GM18868 (cell line): ENCODE measurements at regions not wholly inside any gene's neighbourhood (a gene's known extent, or its start where the extent isn't known, plus 50 kb on each side); places are given as distances from the start of the nearest gene placed in this dataset.
"Not testable (repeated sequence)": the region's sequence is repeated elsewhere in the genome, so short reads cannot be mapped to it uniquely, and the experiment has no call there.

Experiments
- ATAC-seq: cut with Tn5 transposase; IDR thresholded peaks from one replicate; pipeline ENCODE4 v1.9.1; 2021; ENCODE audit warnings: mild to moderate bottlenecking, moderate library complexity; ENCODE audit not compliant: unreplicated experiment

DNA sequence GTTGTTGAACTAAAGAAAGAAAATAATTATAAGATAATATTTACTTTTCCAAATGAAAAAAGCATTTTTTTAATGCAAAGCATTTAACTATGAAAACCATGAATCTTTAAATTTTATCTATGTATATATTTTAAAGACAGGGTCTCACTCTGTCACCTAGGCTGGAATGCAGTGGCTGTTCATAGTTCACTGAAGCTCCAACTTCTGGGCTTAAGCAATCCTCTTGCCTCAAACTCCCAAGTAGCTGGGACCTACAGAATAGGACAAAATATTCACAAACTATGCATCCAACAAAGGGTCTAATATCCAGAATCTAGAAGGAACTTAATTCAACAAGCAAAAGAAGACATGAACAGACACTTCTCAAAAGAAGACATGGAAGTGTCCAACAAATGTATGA, 55.9 kb upstream of the ALB start:
- ATAC-seq = no peak

DNA sequence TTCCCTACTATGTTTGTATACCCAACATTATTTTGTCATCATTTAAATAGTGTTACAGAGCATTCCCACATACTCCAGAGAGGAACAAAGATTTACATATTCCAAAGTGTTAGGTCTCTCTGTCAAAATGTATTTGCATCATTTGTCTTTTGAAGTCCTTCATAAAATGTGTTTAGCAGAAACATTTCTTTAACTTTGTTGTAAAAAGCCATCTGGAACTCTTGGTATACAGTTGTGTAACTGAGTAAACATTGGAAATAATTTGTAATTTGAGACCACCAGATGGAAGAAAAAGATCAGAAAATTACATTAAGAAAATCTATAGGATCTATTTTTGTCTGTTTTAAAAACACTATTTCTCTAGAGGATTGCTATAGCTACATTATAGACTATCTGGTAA, 56.6 kb upstream of the ALB start:
- no peak for ATAC-seq

DNA sequence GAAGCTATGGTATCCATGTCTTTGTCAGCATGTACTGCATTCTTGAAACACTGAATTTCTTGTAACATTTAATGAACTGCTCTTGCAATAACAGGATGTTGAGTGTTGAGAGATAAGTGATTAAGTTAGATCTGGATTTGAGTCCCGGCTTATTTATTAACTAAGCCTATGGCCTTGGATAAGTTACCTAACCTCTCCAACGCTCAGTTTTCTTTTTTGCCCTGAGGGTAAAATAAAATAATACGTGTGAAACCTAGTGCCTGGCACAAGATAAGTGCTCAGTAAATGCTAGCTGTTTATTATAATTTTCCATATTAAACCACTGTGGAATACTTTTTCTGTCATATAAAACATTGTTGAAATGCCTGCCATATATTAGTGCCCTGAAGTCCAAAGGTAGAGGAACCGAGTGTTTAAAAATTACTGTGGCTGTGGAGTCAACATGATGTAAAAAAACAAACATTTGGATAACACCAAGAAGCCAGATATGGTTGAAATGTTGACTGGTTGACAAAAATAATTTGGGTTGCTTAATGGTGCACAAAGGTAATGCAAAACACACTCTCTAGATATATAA, 58.6 kb upstream of the ALB start:
- ATAC-seq = no peak

DNA sequence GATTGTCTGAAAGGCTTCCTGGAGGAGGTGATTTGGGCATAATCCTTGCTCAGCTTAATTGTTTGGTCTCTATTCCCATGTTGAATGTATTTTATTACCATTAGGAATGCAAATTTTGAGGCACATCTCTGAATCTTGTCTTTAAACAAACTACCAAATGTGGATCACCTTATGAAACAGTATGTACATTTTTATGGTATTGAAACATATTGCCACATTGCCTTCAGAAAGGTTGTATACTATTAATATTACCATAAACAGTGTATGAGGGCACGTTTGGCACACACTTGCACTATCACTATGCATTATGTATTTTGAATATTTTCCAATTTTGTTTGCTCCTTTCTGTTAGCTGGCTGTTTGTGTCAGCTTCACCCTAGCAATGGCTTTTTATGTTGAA, 60.0 kb upstream of the ALB start:
- ATAC-seq = no peak

DNA sequence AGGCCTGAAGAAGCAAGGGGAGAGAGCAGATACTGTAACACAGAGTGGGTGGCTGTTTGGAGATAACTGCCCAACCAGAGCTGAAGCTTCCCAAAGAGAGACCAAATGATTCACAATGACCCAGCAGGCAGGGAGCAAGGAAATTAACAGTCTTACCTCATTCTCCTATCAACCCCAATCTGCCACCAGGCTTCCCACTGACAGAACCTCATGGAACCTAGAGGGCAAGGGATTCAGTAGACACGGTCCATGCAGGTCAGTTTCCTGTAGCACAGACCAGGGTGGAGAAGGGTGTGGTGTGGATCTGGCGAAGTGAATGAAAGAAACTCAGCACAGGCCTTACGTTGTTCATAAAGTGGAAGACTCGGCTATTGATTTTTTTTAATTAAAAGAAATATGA, 60.7 kb upstream of the ALB start:
- no peak for ATAC-seq

DNA sequence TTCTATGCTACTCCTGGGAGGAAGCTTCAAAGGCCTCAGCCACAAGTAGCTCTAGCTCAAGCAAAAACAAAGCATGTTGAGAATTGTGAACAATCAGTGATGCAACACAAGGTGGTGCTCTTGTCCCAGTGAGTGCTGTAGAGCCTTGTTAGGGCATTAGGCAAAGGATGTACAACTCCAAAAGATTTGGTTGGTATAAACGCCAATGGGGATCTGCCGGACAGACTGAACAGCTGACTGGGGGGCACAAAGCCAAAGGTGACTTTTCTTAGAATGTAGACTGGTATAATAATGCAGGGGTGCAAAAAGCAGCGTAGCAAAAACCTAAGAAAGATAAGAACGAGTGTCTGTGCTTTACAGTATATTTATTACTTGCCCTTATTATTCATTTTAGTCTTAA, 62.6 kb upstream of the ALB start:
- ATAC-seq = peak; percentile 80

DNA sequence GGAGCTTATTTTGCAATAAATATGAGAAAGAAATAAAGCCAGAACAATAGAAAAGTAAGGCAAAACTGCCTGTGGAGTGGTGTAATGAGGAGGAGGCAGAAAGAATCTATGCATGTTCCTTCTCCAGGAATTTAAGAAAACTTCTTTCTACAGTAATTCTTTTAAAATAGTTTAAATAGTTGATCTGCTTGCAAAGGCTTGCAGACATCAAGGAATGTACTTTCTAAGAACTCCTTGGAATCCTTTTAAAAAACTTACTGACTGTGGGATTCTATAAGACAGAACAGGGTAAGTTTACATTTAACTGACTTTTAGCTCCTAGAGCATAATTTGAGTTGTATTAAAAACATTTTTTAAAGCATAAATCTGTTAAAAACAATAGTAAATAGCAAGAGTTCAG, 63.2 kb upstream of the ALB start:
- ATAC-seq = no peak

DNA sequence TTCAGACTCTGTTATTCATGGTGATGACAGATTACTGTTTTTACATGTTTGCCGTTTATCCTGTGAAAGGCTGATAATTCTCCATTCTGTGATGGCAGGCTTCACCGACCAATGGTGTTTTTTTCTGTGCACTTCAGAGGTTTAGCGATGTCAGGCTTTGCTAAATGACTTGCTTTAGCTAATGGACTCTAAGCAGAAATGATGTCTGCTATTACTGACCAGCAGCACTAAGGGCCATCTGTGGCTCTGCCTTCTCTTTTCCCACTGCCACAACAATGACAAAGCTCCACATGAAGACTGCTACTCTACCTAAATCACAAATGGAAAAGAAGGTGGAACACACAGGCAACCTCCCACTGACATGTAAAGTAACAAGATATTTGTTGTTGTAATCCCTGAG, 68.4 kb upstream of the ALB start:
- ATAC-seq = no peak

DNA sequence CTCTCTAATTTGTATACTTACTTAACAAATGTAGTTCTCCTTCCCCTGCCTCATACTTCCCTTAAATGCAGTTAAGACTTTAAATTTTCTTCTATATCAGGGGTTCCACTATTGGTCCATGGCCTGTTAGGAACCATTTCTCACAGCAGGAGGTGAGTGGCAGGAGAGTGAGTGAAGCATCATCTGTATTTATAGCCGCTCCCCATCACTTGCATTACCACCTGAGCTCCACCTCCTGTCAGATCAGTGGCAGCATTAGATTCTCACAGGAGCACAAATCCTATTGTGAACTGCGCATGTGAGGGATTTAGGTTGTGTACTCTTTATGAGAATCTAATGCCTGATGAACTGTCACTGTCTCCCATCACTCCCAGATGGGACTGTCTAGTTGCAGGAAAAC, 72.1 kb upstream of the ALB start:
- ATAC-seq = not testable (repeated sequence)

DNA sequence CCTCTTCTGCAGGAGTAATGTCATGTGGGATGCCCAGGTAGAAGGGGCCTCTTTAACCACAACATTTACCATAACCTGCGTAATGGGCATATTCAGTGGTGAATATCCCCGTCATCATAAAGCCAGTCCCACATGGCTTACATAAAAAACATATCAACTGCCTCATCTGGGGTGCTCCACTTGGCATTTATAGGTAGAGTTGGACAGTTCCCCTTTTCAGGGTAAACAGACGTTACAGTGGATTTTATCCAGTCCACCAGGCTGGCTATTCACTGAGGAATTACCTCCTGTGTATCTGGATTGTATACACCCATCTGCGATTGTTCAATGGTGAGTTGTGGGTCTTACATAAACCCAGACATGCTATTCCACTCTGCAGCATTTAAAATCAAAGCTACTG, 70.7 kb upstream of the ANKRD17 start:
- ATAC-seq = no peak

DNA sequence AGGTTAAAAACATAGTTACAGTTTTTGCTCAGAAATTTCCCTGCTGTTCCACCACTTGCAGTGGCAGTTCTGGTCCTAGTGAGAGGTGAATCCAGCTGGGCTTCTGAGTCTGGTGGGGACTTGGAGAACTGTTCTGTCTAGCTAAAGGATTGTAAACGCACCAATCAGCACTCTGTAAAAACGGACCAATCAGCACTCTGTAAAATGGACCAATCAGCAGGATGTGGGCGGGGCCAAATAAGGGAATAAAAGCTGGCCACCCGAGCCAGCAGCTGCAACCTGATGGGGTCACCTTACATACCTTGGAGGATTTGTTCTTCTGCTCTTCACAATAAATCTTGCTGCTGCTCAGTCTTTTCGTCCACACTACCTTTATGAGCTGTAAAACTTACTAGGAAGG, 67.2 kb upstream of the ANKRD17 start:
- ATAC-seq = not testable (repeated sequence)

DNA sequence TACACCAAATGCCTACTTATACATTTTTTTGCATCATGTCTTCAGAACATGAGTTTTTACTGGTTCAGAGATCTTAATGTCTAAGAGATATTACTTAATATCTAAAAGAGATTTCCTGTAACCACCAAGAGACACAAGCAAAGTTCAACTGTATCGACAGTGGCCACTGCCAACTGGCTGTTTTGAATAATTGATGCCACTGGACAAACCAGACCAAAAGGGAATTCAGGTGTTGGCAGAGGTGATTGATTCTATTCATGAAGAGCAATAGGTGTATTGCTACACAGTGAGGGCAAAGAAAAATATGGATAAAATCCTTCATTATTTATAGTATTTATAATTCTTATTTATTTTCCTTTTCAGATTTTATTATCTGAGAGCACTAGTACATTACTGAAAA, 58.5 kb upstream of the ANKRD17 start:
- ATAC-seq = no peak

DNA sequence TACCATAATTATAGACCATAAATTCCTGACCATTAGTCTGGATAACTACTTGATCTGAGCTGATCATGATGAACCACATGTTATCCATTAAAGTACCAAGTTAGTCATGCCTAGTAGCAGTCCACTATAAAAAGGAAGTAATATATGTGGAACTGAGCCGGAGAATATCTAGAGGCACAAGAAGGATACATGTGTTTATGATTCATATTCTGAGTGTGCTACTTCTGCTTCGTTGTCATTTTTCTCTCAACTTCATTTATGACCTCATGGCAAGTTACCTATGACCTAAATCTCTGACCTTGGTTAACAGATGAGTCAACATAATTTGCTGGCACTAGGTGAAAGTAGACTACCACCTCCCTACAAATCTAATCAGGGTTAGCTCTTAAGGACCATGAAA, 56.5 kb upstream of the ANKRD17 start:
- ATAC-seq = peak; percentile 39

DNA sequence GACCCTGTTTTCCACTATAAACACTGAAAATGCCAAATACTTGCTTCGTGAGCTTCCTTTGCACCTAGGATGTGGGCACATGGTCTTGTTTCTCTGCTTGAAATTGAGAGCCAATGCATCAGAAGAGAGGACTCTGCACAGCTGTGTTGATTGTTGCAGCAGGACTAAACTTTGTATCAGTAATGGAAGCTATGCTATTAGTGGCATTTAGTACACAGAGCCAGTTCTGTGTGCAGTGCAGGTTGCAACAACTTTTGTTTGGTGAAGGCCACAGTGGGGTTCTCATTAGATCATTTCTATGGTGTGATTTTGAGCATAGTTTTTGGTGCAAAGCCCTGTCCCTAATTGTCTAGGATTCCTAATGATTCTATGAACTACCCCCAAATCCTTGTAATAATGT, 54.4 kb upstream of the ANKRD17 start:
- no peak for ATAC-seq

DNA sequence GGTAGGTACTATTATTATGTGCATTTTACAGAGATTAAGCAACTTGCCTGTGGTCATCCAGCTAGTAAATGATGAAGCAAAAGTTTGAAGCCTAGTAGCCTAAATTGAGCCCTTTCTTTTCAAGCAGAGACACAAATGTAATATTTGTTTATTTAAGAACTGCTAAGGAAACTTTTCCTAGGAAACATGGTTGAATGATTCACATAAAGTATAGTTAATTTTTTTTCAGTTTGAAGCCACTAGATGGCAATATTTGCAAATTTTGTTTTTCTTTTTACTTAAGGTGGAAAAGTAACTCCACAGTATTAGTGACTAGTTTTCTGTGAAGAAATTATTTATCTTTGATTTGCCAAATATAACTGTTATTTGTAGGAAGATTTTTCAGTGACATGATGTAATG, 52.8 kb upstream of the ANKRD17 start:
- ATAC-seq = no peak

DNA sequence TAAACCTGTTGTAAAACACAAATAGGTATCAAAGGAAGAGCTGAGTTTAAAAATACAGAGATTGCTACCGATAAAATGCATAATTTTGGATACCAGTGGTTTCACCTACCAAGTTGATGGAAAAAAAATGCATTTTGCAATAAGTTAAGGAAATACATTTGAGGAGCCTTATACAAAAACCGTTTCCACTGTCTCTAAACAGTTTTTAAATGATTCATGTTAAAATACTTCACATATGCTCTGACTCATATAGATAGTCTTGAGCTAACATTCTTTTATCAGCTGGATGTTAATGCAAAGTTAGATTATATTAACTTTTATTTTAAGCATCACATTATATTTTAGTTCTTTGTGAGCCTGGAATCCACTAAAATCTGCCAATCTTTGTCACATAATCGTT, 50.6 kb upstream of the ANKRD17 start:
- no peak for ATAC-seq
